Fibroblast of mammary gland (primary cell): ENCODE measurements at regions not wholly inside any gene's neighbourhood (a gene's known extent, or its start where the extent isn't known, plus 50 kb on each side); places are given as distances from the start of the nearest gene placed in this dataset.
"Not testable (repeated sequence)": the region's sequence is repeated elsewhere in the genome, so short reads cannot be mapped to it uniquely, and the experiment has no call there.

Experiments used
- DNase-seq: peaks from one replicate; pipeline ENCODE4 v3.0.0-alpha.2; 2010; ENCODE audit warnings: low read depth
- H3K4me3 ChIP-seq: 2 replicates; pipeline ENCODE4 v1.5.1; 2011; ENCODE audit warnings: low read depth, mild to moderate bottlenecking, low read length, moderate library complexity; ENCODE audit not compliant: control insufficient read depth
- CTCF ChIP-seq: conservative IDR thresholded peaks from 2 replicates; pipeline ENCODE4 v1.5.1; 2011; ENCODE audit warnings: low read depth, low read length, inconsistent platforms; ENCODE audit not compliant: control insufficient read depth, insufficient read depth

- no peak overlapping the region for H3K4me3 ChIP-seq
- no peak for DNase-seq
- no peak for TF ChIP-seq CTCF
Observed at GRCh38 chr17:83170571-83171260, 91.3 kb downstream of the METRNL start.

DNA sequence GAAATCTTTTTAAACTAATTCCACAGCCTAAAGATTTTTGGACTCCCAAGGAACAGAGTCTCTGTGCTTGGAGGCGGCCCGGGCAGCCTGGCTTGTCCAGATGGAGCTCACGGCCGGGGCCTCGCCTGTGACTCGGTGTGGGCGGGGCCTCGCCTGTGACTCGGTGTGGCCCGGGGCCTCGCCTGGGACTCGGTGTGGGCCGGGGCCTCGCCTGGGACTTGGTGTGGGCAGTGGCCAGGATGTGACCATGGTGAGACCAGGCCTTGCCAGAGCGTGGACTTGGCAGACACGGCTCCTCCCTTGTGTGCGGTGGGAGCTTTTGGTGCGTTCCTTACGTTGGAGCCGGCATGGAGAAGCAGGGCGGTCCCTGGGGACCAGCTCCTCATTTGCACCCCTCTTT is 92.3 kb downstream of the METRNL start:
- DNase-seq = no peak
- H3K4me3 ChIP-seq = no peak overlapping the region
- TF ChIP-seq CTCF = no peak

DNA sequence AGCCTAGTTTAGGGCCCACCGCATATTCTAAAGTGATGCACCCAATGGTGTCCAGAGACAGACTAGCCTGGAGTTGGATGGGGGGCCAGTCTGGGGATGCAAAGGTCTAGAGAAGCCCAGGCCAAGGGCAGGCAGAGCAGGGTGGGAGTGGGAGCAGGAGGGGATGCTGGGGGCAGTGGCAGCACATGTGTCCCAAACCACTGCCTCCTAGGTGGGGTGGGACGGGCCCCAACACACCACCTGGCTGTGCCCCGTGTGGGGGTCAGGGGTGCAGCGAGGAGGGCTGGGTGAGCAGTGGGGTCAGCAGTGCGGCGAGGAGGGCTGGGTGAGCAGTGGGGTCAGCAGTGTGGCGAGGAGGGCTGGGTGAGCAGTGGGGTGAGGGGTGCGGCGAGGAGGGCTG is 92.7 kb downstream of the METRNL start:
- not testable (repeated sequence) for DNase-seq, H3K4me3 ChIP-seq

- not testable (repeated sequence) for H3K4me3 ChIP-seq, DNase-seq
Observed at GRCh38 chr17:83172646-83173045, 93.2 kb downstream of the METRNL start.

DNA sequence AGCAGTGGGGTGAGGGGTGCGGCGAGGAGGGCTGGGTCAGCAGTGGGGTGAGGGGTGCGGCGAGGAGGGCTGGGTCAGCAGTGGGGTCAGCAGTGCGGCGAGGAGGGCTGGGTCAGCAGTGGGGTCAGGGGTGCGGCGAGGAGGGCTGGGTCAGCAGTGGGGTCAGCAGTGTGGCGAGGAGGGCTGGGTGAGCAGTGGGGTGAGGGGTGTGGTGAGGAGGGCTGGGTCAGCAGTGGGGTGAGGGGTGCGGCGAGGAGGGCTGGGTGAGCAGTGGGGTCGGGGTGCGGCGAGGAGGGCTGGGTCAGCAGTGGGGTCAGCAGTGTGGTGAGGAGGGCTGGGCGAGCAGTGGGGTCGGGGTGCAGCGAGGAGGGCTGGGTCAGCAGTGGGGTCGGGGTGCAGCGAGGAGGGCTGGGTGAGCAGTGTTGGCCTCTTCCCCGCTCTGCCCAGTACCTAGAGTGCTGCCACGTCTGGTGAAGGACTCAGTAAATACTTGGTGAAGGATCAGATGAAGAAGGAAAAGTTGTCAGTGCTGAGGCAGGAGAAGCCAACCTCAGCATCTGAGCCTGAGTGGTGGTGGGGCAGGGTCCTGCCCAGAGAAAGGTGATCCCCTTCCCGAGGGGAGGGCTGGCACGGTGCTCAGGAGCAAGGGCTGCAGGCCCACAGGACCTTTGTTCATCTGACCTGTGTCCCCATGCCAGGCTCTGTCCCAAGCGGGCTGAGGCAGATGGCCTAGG is 93.9 kb downstream of the METRNL start:
- not testable (repeated sequence) for DNase-seq

GRCh38 chr17:83173914-83174361 is 94.5 kb downstream of the METRNL start:
- no peak for DNase-seq
- no peak overlapping the region for H3K4me3 ChIP-seq
- no peak for TF ChIP-seq CTCF

More for the DNA sequence above, 93.9 kb downstream of the METRNL start:
- H3K4me3 ChIP-seq = not testable (repeated sequence)

DNA sequence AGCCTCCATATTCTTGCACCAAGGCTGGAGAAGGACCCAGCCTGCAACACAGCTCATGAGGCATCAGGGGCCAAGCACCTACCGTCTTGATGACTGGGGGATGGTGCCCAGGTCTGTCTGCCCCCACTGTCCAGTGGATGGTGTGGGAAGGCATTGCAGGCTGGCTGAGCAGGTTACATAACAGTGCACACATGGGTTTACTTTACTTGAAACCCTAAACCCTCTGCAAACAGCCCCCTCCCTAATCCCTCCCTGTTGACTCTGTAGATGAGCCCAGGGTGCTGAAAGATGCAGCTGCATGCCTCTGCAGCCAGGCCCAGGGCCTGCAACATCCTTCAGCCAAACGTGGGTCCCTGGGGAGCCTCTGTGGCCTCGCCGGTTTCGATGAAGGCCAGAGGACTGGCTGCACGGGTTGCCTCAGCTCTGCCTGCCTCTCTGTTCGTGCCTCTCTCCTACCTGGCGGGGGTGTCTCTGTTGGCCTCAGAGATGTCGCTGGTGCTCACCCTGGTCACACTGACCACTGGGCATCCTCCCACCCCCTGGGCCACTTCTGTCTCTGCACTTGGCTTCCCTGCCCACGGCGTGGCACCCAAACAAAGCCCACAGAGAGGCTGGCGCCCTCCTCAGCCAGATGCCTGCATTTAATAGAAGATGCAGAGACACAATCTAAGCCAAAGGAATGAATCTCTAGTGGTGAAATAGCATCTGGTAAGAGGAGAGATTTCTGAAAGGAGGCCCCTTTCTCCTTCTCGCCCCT is 95.1 kb downstream of the METRNL start:
- H3K4me3 ChIP-seq = no peak overlapping the region
- peak; percentile 59 for DNase-seq

More for the DNA sequence above, 95.1 kb downstream of the METRNL start:
- no peak for TF ChIP-seq CTCF
